ENCODE measurements at regions not wholly inside any gene's neighbourhood (a gene's known extent, or its start where the extent isn't known, plus 50 kb on each side); places are given as distances from the start of the nearest gene placed in this dataset.

DNA sequence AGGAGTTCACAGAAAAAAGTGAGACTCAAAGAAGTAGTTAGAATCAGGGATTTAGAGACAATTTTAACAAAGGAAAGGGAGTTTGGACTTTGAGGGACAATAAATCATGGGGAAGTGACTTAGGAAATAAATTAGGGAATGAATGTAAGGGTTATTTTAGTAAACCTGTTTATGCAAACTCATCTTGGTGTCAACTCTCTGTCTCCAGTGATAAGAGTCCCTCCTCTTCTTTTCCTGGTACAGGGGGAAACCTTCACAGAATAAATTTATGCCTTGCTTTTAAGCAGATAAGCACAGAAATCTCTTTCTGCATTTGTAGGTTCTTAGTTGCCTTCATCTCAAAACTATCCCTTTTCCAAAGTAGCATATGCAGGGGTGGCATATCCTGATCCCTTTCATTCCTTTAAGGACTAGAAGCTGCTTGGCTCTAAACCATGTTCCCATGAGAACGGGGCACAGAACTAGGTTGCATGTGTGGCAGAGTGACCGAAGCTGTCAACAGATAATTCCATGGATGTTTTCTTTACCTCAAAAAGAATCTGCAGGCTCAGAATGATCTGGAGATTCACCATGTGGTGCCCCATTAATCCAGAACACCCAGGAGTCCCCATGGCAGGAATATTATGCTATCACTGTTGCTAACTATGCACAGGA, 155.4 kb downstream of the ZNF648 start:
- TF ChIP-seq RAD21 (IDR thresholded peaks at IDR 0.05; ENCODE audit: low read depth) = no peak
- TF ChIP-seq TAF1 (IDR thresholded peaks at IDR 0.05; ENCODE audit: low read depth) = no peak
- no peak for TF ChIP-seq YY1 (IDR thresholded peaks at IDR 0.05; ENCODE audit: low read depth)
- no peak for TF ChIP-seq EP300 (IDR thresholded peaks at IDR 0.05; ENCODE audit: borderline replicate concordance)
- TF ChIP-seq NFIC (IDR thresholded peaks at IDR 0.05) = no peak
- TF ChIP-seq, protein P1, sequence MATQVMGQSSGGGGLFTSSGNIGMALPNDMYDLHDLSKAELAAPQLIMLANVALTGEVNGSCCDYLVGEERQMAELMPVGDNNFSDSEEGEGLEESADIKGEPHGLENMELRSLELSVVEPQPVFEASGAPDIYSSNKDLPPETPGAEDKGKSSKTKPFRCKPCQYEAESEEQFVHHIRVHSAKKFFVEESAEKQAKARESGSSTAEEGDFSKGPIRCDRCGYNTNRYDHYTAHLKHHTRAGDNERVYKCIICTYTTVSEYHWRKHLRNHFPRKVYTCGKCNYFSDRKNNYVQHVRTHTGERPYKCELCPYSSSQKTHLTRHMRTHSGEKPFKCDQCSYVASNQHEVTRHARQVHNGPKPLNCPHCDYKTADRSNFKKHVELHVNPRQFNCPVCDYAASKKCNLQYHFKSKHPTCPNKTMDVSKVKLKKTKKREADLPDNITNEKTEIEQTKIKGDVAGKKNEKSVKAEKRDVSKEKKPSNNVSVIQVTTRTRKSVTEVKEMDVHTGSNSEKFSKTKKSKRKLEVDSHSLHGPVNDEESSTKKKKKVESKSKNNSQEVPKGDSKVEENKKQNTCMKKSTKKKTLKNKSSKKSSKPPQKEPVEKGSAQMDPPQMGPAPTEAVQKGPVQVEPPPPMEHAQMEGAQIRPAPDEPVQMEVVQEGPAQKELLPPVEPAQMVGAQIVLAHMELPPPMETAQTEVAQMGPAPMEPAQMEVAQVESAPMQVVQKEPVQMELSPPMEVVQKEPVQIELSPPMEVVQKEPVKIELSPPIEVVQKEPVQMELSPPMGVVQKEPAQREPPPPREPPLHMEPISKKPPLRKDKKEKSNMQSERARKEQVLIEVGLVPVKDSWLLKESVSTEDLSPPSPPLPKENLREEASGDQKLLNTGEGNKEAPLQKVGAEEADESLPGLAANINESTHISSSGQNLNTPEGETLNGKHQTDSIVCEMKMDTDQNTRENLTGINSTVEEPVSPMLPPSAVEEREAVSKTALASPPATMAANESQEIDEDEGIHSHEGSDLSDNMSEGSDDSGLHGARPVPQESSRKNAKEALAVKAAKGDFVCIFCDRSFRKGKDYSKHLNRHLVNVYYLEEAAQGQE (IDR thresholded peaks at IDR 0.05; ENCODE audit: low read depth) = no peak
- no peak for TF ChIP-seq TEAD4 (IDR thresholded peaks at IDR 0.05)
- TF ChIP-seq CEBPB (IDR thresholded peaks at IDR 0.05) = no peak
- TF ChIP-seq, protein P2, sequence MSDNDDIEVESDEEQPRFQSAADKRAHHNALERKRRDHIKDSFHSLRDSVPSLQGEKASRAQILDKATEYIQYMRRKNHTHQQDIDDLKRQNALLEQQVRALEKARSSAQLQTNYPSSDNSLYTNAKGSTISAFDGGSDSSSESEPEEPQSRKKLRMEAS (IDR thresholded peaks at IDR 0.05) = no peak
- TF ChIP-seq CREB1 (IDR thresholded peaks at IDR 0.05; ENCODE audit: low read depth) = no peak
- TF ChIP-seq TCF12 (IDR thresholded peaks at IDR 0.05; ENCODE audit: low read depth) = no peak

Measured in Ishikawa (cell line).